Caco-2 (cell line): ENCODE measurements at regions not wholly inside any gene's neighbourhood (a gene's known extent, or its start where the extent isn't known, plus 50 kb on each side); places are given as distances from the start of the nearest gene placed in this dataset.

Experiments
- BruUV-seq: library from RNA; stranded (reverse); fragments of 400-500 nt; replicated peaks from 2 replicates; lab custom pipeline; 2021; lab: Mats Ljungman, UMichigan
- CTCF ChIA-PET: fragments of 300-600 bp; sonication (Branson Sonifier 250); formaldehyde crosslinking; loops from one replicate; lab custom pipeline; 2022; ENCODE audit warnings: antibody characterized with exemption; lab: Charles Lee
- POLR2A ChIA-PET: fragments of 300-600 bp; sonication (Branson Sonifier 250); formaldehyde crosslinking; loops from one replicate; lab custom pipeline; 2022; ENCODE audit warnings: antibody characterized with exemption; lab: Charles Lee
- DNase-seq, 2 experiments: peaks; one replicate each; pipeline versions ENCODE4 v3.0.0 to v3.0.0-alpha.2; 2020 to 2022
- H3K27me3 ChIP-seq: replicated peaks from 2 replicates; pipeline ENCODE4 v1.6.0; 2011; ENCODE audit warnings: low read length; ENCODE audit not compliant: control insufficient read depth, insufficient read depth
- H3K36me3 ChIP-seq: 2 replicates; pipeline ENCODE4 v1.5.1; 2011; ENCODE audit warnings: low read length; ENCODE audit not compliant: control insufficient read depth, insufficient read depth
- H3K4me1 ChIP-seq: fragments of 250-450 bp; sonication (Bioruptor Pico); 2 replicates; pipeline ENCODE4 v1.5.1; 2020; ENCODE audit warnings: mild to moderate bottlenecking
- H3K4me3 ChIP-seq: 2 replicates; pipeline ENCODE4 v1.5.1; 2011; ENCODE audit warnings: low read depth, mild to moderate bottlenecking, control low read depth, low read length
- H3K9me3 ChIP-seq: fragments of 250-450 bp; sonication (Bioruptor Pico); 2 replicates; pipeline ENCODE4 v1.5.1; 2020; ENCODE audit warnings: mild to moderate bottlenecking, moderate library complexity
- H3K27ac Mint-ChIP-seq: one replicate; pipeline ENCODE4 v1.8.0; 2022; ENCODE audit warnings: mixed read lengths; ENCODE audit not compliant: unreplicated experiment
- H3K27me3 Mint-ChIP-seq: one replicate; pipeline ENCODE4 v1.8.0; 2022; ENCODE audit warnings: mixed read lengths; ENCODE audit not compliant: insufficient read depth, unreplicated experiment
- H3K36me3 Mint-ChIP-seq: one replicate; pipeline ENCODE4 v1.8.0; 2022; ENCODE audit warnings: mild to moderate bottlenecking, mixed read lengths; ENCODE audit not compliant: insufficient read depth, unreplicated experiment
- H3K4me1 Mint-ChIP-seq: one replicate; pipeline ENCODE4 v1.8.0; 2022; ENCODE audit warnings: low read depth, mixed read lengths; ENCODE audit not compliant: unreplicated experiment
- H3K4me3 Mint-ChIP-seq: one replicate; pipeline ENCODE4 v1.8.0; 2022; ENCODE audit warnings: mild to moderate bottlenecking, moderate library complexity, mixed read lengths; ENCODE audit not compliant: unreplicated experiment
- H3K9me3 Mint-ChIP-seq: one replicate; pipeline ENCODE4 v1.8.0; 2022; ENCODE audit warnings: mixed read lengths; ENCODE audit not compliant: unreplicated experiment
- CTCF ChIP-seq, 2 experiments: fragments of 200-600 bp in 1 of 2; IDR thresholded peaks; 1 replicate in 1 of 2; 2 replicates in 1 of 2; pipeline versions ENCODE4 v1.5.1 to v1.8.0; 2011 to 2022; ENCODE audit warnings: antibody characterized with exemption in 1 of 2, control low read depth in 1 of 2, inconsistent platforms in 1 of 2, low read depth in 1 of 2, low read length in 1 of 2, mild to moderate bottlenecking in 1 of 2, moderate library complexity in 1 of 2; ENCODE audit not compliant: insufficient read depth in 1 of 2, severe bottlenecking in 1 of 2, unreplicated experiment in 1 of 2
- intact Hi-C: fragments of 100-400 bp; cut with micrococcal nuclease; formaldehyde crosslinking; loops from one replicate; pipeline ENCODE4 v1.10.0; 2022; ENCODE audit not compliant: unreplicated experiment

- Histone ChIP-seq H3K4me1 (no peaks in the 10 kb centered on the region), H3K4me3 (no peak overlapping the region), H3K9me3 (no peaks in the 10 kb centered on the region), H3K36me3 (no peaks in the 10 kb centered on the region), H3K27me3 (no peaks in the 10 kb centered on the region)
- Mint-ChIP-seq H3K4me1 (no peaks in the 10 kb centered on the region), H3K9me3 (no peaks in the 10 kb centered on the region), H3K4me3 (no peak overlapping the region), H3K36me3 (no peaks in the 10 kb centered on the region), H3K27me3 (no peaks in the 10 kb centered on the region), H3K27ac (no peak overlapping the region)
- intact Hi-C loops, result loop anchor here (10.0 kb wide), 1 partner anchor 1205 kb away; no protein-coding TSS in a partner anchor
- ChIA-PET POLR2A (no interaction called here), CTCF (no interaction called here)
- DNase-seq, result no peak
- no TSS peak for BruUV-seq
- TF ChIP-seq CTCF (IDR thresholded peaks at IDR 0.05; ENCODE audit: insufficient read depth in 1 of 2, low read depth in 1 of 2, low read length in 1 of 2, severe bottlenecking in 1 of 2, unreplicated experiment in 1 of 2), result no peak
These were observed 58.4 kb upstream of the FGF13 start for GRCh38 chrX:138769918-138770317.

GRCh38 chrX:138765051-138765450 lies 53.5 kb upstream of the FGF13 start:
- H3K27me3 ChIP-seq, result no peaks in the 10 kb centered on the region
- H3K36me3 Mint-ChIP-seq, result no peaks in the 10 kb centered on the region
- no peaks in the 10 kb centered on the region for H3K36me3 ChIP-seq
- H3K4me1 ChIP-seq, result no peaks in the 10 kb centered on the region
- no TSS peak for BruUV-seq
- TF ChIP-seq CTCF (IDR thresholded peaks at IDR 0.05; ENCODE audit: insufficient read depth in 1 of 2, low read depth in 1 of 2, low read length in 1 of 2, severe bottlenecking in 1 of 2, unreplicated experiment in 1 of 2), result no peak
- no peak for DNase-seq
- no peaks in the 10 kb centered on the region for H3K9me3 ChIP-seq
- H3K27me3 Mint-ChIP-seq, result peaks cover 2% of the 10 kb centered on the region
- H3K9me3 Mint-ChIP-seq, result no peaks in the 10 kb centered on the region
- CTCF ChIA-PET, result no interaction called here
- no peak overlapping the region for H3K27ac Mint-ChIP-seq
- intact Hi-C loops, result no loop called here
- H3K4me1 Mint-ChIP-seq, result peaks cover 6% of the 10 kb centered on the region
- H3K4me3 ChIP-seq, result no peak overlapping the region
- POLR2A ChIA-PET, result no interaction called here
- H3K4me3 Mint-ChIP-seq, result no peak overlapping the region

GRCh38 chrX:138763761-138764160 lies 52.2 kb upstream of the FGF13 start:
- Mint-ChIP-seq H3K9me3 (no peaks in the 10 kb centered on the region), H3K4me3 (no peak overlapping the region), H3K36me3 (no peaks in the 10 kb centered on the region), H3K27ac (no peak overlapping the region), H3K4me1 (peaks cover 6% of the 10 kb centered on the region), H3K27me3 (peaks cover 2% of the 10 kb centered on the region)
- Histone ChIP-seq H3K36me3 (no peaks in the 10 kb centered on the region), H3K4me1 (no peaks in the 10 kb centered on the region), H3K27me3 (no peaks in the 10 kb centered on the region), H3K4me3 (no peak overlapping the region), H3K9me3 (no peaks in the 10 kb centered on the region)
- intact Hi-C loops, result no loop called here
- no TSS peak for BruUV-seq
- TF ChIP-seq CTCF (IDR thresholded peaks at IDR 0.05; ENCODE audit: insufficient read depth in 1 of 2, low read depth in 1 of 2, low read length in 1 of 2, severe bottlenecking in 1 of 2, unreplicated experiment in 1 of 2), result no peak
- CTCF ChIA-PET, result no interaction called here
- DNase-seq, result no peak
- POLR2A ChIA-PET, result no interaction called here
